Esophagus squamous epithelium (tissue), 4 donors: ENCODE measurements at regions not wholly inside any gene's neighbourhood (a gene's known extent, or its start where the extent isn't known, plus 50 kb on each side); places are given as distances from the start of the nearest gene placed in this dataset.
"Not testable (repeated sequence)": the region's sequence is repeated elsewhere in the genome, so short reads cannot be mapped to it uniquely, and the experiment has no call there.

Experiments used
- POLR2A ChIP-seq, 4 donors: fragments of 450-650 bp; IDR thresholded peaks; one replicate each; pipeline ENCODE4 v1.6.1; 2017; ENCODE audit warnings: antibody characterized with exemption in 4 of 4, mild to moderate bottlenecking in 4 of 4, moderate library complexity in 3 of 4
- TF ChIP-seq, protein P1 (sequence below), 6 experiments: fragments of 450-650 bp in 4 of 6; fragments of 200-600 bp in 2 of 6; sonication (generic) in 2 of 6; IDR thresholded peaks; one replicate each; pipeline ENCODE4 v1.5.1; 2016 to 2019; ENCODE audit warnings: antibody characterized with exemption in 6 of 6, mild to moderate bottlenecking in 4 of 6, moderate library complexity in 4 of 6

DNA sequence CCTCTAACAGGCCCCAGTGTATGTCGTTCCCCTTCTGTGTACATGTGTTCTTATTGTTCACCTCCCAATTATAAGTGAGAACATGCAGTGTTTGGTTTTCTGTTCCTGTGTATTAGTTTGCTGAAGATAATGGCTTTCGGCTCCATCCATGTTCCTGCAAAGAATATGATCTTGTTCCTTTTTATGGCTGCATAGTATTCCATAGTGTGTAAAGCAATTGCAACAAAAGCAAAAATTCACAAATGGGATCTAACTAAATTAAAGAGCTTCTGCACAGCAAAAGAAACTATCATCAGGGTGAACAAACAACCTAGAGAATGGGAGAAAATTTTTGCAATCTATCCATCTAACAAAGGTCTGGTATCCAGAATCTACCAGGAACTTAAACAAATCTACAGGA is 102.2 kb upstream of the ZNF92 start:
- TF ChIP-seq, protein P1, sequence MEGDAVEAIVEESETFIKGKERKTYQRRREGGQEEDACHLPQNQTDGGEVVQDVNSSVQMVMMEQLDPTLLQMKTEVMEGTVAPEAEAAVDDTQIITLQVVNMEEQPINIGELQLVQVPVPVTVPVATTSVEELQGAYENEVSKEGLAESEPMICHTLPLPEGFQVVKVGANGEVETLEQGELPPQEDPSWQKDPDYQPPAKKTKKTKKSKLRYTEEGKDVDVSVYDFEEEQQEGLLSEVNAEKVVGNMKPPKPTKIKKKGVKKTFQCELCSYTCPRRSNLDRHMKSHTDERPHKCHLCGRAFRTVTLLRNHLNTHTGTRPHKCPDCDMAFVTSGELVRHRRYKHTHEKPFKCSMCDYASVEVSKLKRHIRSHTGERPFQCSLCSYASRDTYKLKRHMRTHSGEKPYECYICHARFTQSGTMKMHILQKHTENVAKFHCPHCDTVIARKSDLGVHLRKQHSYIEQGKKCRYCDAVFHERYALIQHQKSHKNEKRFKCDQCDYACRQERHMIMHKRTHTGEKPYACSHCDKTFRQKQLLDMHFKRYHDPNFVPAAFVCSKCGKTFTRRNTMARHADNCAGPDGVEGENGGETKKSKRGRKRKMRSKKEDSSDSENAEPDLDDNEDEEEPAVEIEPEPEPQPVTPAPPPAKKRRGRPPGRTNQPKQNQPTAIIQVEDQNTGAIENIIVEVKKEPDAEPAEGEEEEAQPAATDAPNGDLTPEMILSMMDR (IDR thresholded peaks at IDR 0.05): not testable (repeated sequence)
- TF ChIP-seq POLR2A (IDR thresholded peaks at IDR 0.05): not testable (repeated sequence)
